Psoas muscle (tissue), 7 donors: ENCODE measurements at regions not wholly inside any gene's neighbourhood (a gene's known extent, or its start where the extent isn't known, plus 50 kb on each side); places are given as distances from the start of the nearest gene placed in this dataset.

Experiments
- ATAC-seq, 4 donors: fragments of 200-7000 bp; cut with Tn5 transposase; one replicate each; pipeline ENCODE4 v1.9.1; 2020; ENCODE audit warnings: moderate library complexity in 3 of 4, mild to moderate bottlenecking in 2 of 4
- DNase-seq, 2 donors: peaks; one replicate each; pipeline ENCODE4 v3.0.0-alpha.2; 2020
- H3K27ac ChIP-seq: fragments of 200-600 bp; one replicate; pipeline ENCODE4 v1.8.0; 2022
- H3K27me3 ChIP-seq, 3 donors: fragments of 200-600 bp in 1 of 3; one replicate each; pipeline versions ENCODE4 v1.6.1 to v1.8.0; 2013 to 2022; ENCODE audit warnings: low read length in 2 of 3, mild to moderate bottlenecking in 2 of 3, moderate library complexity in 1 of 3; ENCODE audit not compliant: insufficient read depth in 3 of 3
- H3K36me3 ChIP-seq, 2 donors: fragments of 200-600 bp in 1 of 2; one replicate each; pipeline versions ENCODE4 v1.6.1 to v1.8.0; 2013 to 2022; ENCODE audit warnings: low read depth in 1 of 2, mild to moderate bottlenecking in 1 of 2, moderate library complexity in 1 of 2; ENCODE audit not compliant: insufficient read depth in 1 of 2
- H3K4me1 ChIP-seq: fragments of 200-600 bp; one replicate; pipeline ENCODE4 v1.8.0; 2022
- H3K4me3 ChIP-seq: fragments of 200-600 bp; one replicate; pipeline ENCODE4 v1.8.0; 2022; ENCODE audit warnings: mild to moderate bottlenecking
- H3K9me3 ChIP-seq: fragments of 200-600 bp; one replicate; pipeline ENCODE4 v1.8.0; 2022
- WGBS, 3 donors: extraction: QIAGEN DNeasy Blood & Tissue Kit; methylation state at CpG; one replicate each; pipeline versions ENCODE4 v1.1.6 to v1.1.7; 2013; 5-methylcytosine and 5-hydroxymethylcytosine counted together
- intact Hi-C, 2 donors: fragments of 100-400 bp; cut with DNase I; formaldehyde crosslinking; loops; one replicate each; pipeline versions ENCODE4 v1.11.0 to v1.14.2; 2022
- TF ChIP-seq, protein P1 (sequence below): fragments of 200-600 bp; IDR thresholded peaks from one replicate; pipeline ENCODE4 v1.8.0; 2022; ENCODE audit warnings: antibody characterized with exemption
- donor health status: healthy with polysubstance abuse.
- donor health status: DM: no; HTN: no; CAD: no; lungs with moderate emphysema.
- donor health status: Bipolar disorder and iron deficiency.
- donor health status: healthy.
- donor health status: DM: yes; HTN: yes; CAD: no.
- donor health status: DM: no; HTN: no; CAD: no.
- donor health status: DM: yes; HTN: yes; CAD: no.

DNA sequence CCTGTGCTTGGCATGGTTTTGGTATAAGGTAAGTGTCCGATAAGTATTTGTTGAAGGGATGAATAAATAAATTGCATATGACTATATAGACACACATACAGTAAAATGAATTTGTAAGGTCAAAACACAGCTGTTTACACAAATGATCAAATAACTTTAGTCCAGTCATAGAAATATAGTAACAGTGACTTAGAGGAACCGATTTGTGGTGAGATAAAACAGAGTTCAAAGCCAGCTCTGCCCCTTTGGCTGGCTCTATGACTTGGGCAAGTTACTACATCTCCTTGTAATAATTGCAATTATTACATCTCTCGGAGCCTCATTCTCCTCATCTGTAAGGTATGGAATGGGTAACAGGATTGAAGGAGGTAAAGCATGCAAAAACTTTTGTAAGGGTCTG is 384.0 kb downstream of the PLK2 start:
- Histone ChIP-seq H3K4me1 (peaks cover 12% of the 10 kb centered on the region), H3K27me3 (no peaks in the 10 kb centered on the region), H3K9me3 (no peaks in the 10 kb centered on the region), H3K27ac (no peak overlapping the region), H3K4me3 (no peak overlapping the region), H3K36me3 (no peaks in the 10 kb centered on the region)
- ATAC-seq: no peak
- TF ChIP-seq, protein P1, sequence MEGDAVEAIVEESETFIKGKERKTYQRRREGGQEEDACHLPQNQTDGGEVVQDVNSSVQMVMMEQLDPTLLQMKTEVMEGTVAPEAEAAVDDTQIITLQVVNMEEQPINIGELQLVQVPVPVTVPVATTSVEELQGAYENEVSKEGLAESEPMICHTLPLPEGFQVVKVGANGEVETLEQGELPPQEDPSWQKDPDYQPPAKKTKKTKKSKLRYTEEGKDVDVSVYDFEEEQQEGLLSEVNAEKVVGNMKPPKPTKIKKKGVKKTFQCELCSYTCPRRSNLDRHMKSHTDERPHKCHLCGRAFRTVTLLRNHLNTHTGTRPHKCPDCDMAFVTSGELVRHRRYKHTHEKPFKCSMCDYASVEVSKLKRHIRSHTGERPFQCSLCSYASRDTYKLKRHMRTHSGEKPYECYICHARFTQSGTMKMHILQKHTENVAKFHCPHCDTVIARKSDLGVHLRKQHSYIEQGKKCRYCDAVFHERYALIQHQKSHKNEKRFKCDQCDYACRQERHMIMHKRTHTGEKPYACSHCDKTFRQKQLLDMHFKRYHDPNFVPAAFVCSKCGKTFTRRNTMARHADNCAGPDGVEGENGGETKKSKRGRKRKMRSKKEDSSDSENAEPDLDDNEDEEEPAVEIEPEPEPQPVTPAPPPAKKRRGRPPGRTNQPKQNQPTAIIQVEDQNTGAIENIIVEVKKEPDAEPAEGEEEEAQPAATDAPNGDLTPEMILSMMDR: no peak
- intact Hi-C loops: no loop called here
- 91 to 95% (median 93%) methylated on average over 3 of the region's 3 CpGs for WGBS, 3 donors
- no peak for DNase-seq

DNA sequence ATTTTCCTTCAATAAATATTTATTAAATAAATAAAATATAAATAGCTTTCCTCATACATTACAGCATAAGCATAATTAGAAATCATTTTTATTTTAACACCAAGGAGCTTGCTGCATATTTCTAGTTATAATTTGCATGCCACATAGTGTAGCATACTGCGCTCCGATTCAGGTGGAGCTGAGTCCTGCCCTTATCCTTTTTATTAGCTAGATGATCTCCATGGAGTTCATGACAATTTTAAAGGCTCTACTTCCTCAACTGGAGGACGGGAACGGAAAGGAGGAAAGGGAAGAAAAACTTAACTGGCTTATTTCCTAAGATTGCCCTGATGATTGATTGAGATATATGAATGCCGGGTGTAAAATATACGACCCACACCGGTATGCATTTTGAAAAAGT is 385.2 kb downstream of the PLK2 start:
- Histone ChIP-seq H3K36me3 (no peaks in the 10 kb centered on the region), H3K27me3 (no peaks in the 10 kb centered on the region), H3K4me3 (no peak overlapping the region), H3K9me3 (no peaks in the 10 kb centered on the region), H3K4me1 (peaks cover 12% of the 10 kb centered on the region), H3K27ac (no peak overlapping the region)
- DNase-seq (no peak), ATAC-seq (no peak)
- TF ChIP-seq, protein P1: no peak
- intact Hi-C loops: no loop called here
- WGBS, 3 donors: 74 to 83% (median 75%) methylated on average over 7 of the region's 7 CpGs

DNA sequence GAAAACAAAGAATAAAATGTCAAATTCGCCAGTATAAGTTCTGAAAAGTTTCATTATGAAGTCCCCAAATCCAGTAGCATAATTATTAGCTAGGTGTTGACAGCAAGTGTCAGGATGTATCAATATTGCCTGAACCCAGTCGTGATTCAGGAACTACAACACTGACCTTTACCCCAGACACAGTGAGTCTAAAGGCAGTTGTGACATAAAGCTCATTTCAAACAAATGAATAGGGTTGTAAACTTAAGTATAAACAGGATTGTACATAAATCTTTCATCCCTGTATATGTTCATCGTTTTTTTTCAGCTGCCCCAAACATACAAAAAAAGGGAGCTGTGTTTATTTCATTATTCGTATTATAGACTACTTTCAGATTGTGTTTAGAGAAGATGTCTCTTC is 385.7 kb downstream of the PLK2 start:
- intact Hi-C loops: no loop called here
- TF ChIP-seq, protein P1: no peak
- H3K9me3 ChIP-seq: no peaks in the 10 kb centered on the region
- 66 to 74% (median 69%) methylated on average over 4 of the region's 4 CpGs for WGBS, 3 donors
- H3K4me1 ChIP-seq: peaks cover 12% of the 10 kb centered on the region
- H3K36me3 ChIP-seq: no peaks in the 10 kb centered on the region
- DNase-seq: no peak
- H3K4me3 ChIP-seq: no peak overlapping the region
- no peaks in the 10 kb centered on the region for H3K27me3 ChIP-seq
- ATAC-seq: no peak
- H3K27ac ChIP-seq: no peak overlapping the region

DNA sequence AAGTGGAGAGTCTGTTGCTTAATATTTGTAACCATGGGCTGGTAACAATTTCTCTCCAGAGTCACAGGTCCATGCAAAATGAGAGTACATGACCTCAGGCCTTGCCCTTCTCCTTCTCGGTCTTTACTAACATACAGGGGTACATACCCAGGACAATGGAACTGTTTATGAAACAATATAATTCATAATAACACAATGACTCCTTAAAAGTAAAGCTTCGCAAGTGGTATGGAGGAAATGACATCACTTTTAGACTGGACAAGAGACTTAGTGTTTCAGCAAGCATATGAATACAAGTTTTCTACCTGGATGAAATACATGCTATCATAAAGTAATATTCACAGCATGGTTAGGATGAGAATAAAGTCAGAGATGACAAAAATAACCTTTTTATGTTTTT is 386.6 kb downstream of the PLK2 start:
- no peaks in the 10 kb centered on the region for H3K9me3 ChIP-seq
- TF ChIP-seq, protein P1: no peak
- no peaks in the 10 kb centered on the region for H3K36me3 ChIP-seq
- ATAC-seq (no peak), DNase-seq (no peak)
- intact Hi-C loops: no loop called here
- no peaks in the 10 kb centered on the region for H3K27me3 ChIP-seq
- 80 to 90% (median 89%) methylated on average over 2 of the region's 2 CpGs for WGBS, 3 donors
- H3K4me3 ChIP-seq: no peak overlapping the region
- no peak overlapping the region for H3K27ac ChIP-seq
- peaks cover 12% of the 10 kb centered on the region for H3K4me1 ChIP-seq

DNA sequence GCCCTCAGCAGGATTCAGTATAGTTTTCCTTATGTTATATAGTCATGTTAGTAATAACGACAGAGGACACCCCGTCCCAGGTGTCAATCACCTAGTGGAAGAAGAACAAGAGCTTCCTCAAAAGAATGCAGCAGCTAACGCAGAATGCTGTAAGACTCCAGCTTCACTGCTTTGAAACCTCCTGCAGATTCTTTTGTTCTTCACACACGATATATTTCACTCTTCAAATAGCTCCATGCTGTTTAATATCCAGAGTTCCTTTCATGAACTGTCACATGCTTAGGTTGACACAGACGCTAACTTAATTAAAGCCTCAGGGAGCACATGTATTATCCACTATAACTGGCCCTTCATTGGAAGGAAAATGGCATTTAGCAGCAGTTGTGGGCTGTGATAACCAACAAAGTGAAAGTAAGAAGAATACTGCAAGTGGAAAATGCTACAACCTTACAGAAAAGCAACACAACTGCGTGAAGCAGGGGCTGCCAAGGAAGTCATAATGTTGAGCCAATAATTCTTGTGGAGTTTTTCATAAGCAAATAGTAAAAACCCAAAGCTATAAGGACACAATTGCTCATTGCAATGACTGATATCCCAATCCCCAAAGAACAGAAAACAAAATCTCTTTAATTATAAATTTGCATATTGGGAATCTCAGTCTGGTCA is 387.5 kb downstream of the PLK2 start:
- ATAC-seq: peak in 1 of 4 donors; percentile 40
- peak overlapping the region; percentile 50 for H3K27ac ChIP-seq
- WGBS, 3 donors: 20 to 40% (median 28%) methylated on average over 6 of the region's 6 CpGs
- TF ChIP-seq, protein P1: no peak
- intact Hi-C loops: no loop called here
- no peak overlapping the region for H3K4me3 ChIP-seq
- H3K27me3 ChIP-seq: no peaks in the 10 kb centered on the region
- H3K36me3 ChIP-seq: no peaks in the 10 kb centered on the region
- no peaks in the 10 kb centered on the region for H3K9me3 ChIP-seq
- DNase-seq: no peak
- H3K4me1 ChIP-seq: peaks cover 12% of the 10 kb centered on the region
